GM18861 (cell line): ENCODE measurements at regions not wholly inside any gene's neighbourhood (a gene's known extent, or its start where the extent isn't known, plus 50 kb on each side); places are given as distances from the start of the nearest gene placed in this dataset.

ENCODE experiments used
- ATAC-seq: cut with Tn5 transposase; IDR thresholded peaks from one replicate; pipeline ENCODE4 v1.9.1; 2021; ENCODE audit not compliant: unreplicated experiment

DNA sequence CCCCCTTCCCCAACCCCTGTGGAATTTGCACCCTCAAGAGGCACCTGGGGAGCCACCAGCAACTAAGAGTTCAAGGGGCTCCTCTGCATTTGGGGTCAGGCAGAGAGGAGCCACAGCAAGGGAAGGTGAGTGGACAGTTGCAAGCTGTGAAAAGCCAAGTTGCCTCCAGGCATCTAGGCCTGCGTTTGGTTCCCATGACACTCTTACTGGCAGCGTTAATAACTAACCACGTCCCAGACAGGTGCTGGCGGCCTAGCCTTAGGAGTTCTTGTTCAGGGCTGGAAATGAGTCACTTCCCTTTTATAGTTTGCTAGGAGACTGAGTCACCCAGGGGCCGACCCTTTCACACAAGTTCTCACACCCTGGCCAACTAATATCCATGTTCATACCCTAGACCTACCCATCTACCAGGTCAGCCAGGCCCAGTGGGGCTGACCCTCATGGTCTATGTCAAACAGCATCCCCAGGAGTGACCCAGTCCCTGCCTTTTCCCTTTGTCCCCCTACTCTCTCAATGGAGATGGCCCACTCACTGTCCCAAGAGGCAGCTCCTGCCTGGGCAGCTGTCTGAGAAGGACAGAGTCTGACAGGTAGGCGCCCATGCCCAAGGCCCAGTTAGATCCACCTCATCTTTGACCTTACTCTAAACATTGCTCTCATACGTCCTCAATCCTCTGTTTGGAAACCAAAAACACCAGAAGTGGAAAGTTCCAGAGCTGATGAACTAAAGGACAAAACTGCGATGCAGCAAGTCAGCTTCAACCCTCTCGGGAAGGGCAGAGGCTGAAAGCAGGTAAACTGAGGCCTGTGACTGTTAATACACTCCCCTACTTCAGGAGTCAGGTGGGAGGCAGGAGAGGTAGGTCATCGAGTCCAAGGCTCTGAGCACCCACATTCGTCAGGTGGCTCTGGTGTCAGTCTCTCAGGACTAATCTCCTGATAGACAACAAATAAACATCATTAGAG, 300.6 kb downstream of the SOX9 start:
- ATAC-seq, result peak; percentile 35

DNA sequence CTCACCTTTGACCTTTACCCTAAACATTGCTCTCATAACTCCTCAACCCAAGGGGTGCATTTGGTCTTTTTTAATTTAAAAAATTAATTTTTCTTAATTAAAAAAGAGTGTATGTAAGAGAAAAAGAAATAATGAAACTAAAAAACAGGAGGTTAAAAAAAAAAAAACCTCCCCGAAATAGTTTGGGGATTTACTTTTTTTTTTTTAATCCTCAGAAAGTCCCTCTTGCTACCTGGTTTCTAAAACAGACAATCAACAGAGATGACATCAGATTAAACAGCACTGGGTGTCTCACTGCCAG, 301.3 kb downstream of the SOX9 start:
- no peak for ATAC-seq

DNA sequence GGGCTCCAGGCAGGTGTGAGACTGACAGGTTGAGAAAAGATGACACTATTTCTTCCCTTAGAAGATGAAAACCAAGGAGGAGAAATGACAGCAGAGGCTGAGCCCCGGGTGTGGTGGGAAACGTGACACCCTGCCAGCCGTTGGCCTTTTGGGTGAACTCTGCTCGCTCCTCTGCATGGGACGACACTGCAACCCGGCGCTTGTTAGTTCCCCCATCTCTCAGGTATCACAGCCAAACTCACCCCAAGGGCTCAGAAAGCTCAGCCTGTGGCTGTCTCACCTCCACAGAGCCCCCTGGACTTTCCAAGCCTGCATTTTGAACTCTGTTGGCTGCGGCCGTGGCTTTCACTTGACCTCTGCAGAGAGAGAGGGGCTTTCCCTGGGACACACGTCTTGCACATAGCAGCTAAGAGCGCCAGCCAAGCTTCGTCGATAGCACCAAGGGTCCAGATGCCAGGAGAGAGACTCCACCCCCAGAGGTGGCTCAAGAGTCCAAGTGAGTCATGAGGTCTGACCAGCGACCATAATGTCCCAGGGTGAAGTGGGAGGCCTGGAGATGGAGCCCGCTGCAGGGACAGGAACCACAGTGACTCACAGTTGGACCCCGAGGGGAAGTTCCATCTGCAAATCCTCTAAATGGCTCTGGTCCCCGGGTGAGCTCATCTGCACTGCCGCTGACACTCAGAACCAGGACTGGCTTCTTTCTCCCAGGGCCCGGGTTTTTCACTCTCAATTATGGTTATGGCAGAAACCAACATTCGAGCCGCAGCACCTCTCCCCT, 301.9 kb downstream of the SOX9 start:
- ATAC-seq, result peak; percentile 34

DNA sequence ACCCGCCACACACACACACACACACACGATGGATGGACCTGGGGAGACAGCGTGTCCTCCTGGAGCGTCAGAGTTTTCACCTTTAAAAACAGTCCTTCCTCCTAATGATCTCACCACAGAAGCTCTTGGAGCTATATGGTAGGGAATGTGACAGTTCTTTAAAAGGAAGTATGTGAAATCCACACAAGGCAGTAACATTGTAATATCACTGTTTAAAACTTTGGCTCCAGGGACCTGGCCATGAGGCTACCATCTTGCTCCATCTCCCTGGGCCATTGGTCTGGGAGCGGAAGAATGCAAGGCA, 302.4 kb downstream of the SOX9 start:
- no peak for ATAC-seq

DNA sequence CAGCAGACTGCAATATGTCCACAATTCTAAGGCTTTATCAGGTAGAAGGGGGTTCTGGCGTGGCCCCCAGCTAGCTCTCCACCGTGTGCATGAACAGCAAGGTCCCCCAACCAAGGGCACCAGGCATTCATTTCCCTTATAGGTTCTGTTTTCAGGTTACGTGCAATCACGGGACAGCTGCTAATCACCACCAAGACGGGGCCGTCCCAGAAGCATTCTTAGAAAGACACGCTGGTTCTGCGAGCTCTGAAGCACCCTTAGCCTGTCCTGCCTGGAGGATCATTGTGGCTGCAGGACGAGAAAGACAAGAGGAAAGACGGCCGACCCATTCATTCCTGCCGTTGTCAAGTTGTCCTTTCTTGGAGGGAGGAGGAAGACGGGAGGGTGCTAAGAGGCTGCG, 302.9 kb downstream of the SOX9 start:
- ATAC-seq, result no peak

DNA sequence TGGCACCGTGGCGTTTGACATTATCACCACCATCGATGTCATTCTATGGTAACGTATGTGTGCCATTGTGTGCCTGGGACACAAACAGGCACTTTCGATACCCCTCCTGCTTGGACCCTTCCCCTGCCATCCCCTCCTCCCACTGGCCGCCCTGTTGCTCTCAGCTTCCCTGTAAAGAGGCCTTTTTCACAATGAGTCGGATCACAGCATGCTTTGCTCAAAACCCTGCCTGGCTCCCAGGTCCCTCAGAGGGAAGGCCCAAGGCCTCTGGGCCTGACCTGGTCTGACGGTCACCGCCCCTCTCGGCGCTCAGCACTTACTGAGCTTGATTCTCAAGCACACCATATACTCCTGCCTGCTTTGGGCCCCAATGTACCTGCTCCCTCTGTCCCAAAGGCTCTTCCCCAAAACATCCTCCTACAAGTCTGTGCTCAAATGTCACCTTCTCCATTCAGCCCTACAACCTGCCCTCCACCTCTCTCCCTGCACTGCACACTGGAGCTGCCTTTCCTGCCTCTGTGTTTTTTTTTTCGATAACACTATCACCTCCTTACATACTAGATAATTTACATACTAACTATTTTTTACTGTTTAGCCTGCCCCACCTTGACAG, 303.8 kb downstream of the SOX9 start:
- ATAC-seq, result no peak

DNA sequence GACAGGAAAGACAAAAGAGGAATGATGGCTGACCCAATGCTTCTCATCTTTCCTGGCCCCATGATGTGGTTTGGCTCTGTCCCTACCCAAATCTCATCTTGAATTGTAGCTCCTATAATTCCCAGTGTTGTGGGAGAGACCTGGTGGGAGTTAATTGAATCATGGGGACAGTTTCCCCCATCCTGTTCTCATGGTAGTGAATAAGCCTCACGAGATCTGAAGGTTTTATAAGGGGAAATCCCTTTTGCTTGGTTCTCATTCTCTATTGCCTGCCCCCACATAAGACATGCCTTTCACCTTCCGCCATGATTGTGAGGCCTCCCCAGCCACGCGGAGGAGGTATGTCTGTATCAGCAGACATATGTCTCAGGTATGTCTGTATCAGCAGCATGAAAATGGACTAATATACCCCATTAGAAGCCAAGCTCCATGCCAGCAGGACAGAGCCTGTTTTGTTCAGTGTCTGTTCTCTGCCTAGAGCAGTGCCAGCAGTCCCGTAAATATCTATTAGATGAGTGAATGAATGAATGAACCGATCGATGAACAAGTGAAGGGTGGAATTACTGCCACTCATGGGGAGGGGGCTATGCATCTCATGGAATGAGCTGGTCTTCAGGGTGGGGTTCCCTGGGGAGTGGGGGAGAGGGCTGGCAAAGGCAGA, 304.4 kb downstream of the SOX9 start:
- no peak for ATAC-seq

DNA sequence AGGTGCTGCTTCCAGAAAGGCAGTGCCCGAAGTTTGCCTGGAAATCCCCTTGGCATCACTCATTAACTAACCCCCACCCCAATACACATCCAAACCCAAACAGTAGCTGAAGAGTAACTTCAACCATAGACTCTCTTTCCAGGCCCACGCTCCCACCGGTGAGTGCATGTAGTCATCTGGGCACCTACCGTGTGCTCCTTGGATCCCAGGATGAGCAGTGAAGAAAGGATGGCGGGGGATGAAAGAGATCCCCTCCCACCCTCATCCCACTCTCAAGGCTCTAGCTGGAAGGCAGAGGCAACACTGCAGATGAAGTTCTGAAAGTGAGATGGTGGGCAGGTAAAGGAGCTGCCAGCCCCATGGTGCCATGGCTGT, 305.0 kb downstream of the SOX9 start:
- ATAC-seq, result no peak

DNA sequence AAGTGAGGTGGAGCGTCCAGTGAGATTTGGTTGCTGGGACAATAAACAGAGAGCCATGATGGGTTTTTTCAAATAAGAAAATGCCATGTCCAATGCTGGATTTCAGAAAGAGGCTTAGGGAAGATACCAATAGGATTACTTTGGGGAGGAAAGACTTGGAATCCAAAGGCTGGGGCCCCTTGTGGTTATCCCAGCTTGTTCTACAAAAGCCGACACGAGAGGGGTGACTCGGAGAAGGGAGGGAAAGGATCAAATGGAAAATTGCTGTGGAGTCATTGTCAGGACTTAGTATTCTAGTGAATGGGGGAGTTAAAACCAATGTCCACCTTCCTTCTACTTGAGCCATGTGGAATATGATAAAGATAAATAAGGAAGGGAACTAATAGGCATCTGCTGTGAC, 305.5 kb downstream of the SOX9 start:
- no peak for ATAC-seq

DNA sequence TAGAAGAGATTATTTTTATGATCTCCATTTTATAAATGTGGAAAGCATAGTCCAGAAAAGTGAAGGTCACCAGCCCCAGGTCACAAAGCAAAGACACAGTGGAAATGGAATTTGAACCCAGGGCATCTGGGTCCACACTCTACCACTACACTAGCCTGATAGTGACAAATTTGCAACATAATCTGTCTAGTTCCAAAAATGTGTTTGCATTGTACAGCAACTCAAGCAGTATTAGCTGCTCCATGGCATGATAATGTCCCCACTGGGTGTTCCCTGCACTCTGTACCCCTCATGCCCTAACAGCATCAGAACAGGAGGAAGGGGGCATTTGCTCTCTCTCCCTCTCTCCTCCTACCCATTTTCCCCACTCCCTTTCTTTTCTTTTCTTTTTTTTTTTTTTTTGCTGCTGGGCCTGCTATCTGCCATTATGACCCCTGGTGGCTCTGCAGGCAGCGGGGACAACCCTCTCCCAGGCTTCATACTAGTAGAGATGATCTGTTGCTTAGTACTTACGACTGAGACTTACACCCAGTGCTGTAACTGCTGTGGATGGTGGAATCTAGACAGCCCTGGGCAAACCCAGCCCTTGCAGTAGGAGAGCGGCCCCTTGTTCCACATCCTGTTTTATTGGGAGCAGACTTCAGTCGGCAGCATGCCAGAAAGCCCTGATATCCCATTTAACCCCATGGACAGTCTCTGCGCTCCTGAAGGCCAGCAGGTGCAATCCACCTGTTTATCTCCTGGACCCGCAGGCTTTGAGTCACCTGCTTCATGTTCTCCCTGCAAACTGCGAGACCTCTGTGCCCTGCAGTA, 306.3 kb downstream of the SOX9 start:
- ATAC-seq, result no peak

DNA sequence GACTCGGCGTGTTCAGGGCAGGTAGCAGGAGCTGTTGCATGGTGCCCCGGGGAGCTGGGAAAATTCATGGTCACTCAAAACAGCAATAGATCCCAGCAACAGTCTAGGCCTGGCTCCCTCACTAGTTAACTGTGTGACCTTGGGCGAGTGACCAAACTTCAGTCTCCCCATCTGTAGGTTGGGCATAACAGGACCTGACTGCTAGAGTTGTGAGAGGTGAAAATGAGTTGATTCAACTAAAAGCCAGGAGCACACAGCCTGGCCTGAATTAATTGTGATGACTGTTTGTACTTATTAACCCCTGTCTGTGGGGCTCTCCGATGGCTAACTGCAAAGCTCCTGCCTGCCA, 306.9 kb downstream of the SOX9 start:
- no peak for ATAC-seq

DNA sequence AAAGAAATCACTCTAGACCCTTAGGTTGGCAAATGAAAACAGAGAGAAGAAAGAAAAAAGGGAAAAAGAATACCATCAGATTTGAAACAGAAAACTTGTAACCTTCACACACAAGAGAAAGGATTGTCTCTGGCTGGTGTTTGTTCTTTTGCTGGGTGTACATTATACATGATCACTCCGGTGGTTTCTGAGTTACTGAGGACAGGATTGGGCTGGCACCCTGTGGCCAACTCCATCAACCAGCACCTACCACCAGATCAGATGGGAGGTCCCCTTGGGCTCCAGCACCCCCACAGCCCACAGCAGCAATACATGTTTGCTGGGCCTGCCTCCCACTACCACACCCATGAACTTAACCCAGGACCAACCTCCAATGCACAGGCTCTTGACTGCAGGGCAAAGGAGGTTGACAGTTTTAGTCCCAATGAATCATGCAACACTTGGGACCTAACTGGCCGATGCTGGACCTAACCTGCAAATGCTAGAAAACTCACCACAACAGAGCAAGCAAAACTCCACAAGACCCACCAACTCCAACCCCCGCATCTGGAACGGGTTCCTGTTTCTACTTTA, 308.3 kb downstream of the SOX9 start:
- no peak for ATAC-seq

DNA sequence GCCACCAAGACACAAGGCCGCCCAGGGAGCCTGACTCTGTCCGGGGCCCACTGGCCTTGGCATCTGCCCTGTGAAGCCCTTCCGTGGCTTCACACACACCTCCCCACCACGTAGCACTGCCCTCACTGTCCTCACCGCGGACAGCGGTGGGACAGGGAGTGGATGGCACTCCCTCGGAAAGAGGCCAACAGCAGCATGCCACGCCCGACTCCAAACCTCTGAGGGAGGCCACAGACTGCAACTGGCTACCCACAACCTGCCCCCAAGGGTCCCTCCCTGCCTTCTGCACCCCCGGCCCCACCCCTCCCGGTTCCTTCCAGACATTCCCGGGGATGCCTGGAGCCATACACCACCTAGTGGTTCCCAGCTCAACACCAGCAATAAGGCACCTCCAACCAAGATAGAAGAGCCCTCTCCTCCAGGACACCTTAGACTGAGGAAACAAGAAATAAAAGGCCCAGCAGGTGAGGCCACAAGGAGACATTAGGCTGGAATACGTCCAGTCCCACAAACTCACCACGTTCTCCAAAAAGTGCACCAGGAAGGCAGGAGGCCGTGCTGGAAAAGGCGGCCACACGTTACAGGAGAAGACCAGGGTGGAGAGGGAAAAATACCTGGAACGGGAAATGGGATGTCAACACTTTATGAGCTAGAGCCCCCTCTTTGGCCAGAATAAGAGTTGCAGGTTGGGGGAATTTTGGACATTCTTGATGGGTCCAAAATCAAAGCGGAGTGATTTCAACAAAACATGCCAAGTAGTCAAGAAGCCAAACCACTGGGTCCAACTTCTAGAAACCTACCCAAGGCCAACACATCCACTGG, 310.0 kb downstream of the SOX9 start:
- ATAC-seq, result no peak

DNA sequence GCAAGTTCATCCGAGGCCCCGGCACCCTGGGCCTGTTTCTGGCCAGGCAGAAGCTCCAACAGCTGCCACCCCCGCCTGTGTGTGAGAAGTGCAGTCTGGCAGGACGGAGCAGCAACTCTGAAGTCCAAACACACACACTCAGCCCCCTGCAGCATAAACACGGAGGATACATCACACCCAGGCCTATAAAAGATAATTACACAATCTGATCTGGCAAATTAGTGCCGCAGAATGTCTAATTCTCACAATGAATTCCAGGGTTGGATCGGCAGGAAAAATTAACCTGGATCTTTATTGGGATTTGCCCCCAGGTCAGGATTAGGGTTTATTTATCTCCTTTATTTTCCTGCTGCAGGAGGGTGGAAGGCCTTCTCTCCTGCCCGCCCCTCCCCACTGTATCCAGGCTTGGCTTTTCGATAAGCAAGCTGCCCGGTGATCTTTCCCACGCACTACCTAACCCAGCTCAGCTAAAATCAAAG, 311.4 kb downstream of the SOX9 start:
- ATAC-seq, result no peak

DNA sequence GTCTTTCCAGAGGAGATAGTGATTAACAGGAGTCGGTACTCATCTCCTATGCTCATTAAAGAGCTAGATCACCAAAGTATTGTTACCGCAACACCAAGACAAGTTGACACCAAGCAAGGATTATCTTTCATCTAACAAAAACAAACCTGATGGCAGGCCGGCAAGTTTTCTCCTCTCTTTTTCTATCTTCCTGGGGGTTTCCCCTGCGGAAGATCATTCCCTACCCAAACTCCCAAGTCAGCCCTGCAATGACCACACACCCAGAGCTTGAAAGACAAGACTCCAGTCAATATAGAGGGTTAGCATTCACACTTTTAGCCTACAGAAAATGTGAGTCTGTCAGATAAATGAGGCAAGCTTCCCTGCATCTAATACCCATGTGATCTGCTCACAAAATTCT, 312.1 kb downstream of the SOX9 start:
- ATAC-seq, result no peak

DNA sequence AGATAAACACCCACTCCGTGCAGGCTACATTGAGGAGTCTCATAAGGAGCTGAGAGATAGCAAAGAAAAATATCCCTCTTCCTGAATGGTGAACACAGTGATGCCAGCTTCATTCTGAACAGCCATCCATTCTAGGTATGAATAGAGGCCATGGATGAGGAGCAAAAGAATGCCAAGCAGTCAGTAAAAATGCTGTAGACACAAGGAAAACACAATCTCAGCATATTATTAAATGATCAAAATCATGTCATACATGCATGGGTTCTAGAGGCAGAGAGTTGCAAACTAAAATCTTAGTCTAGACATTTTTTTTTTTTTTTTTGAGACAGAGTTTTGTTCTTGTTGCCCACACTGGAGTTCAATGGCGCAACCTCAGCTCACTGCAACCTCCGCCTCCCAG, 313.0 kb downstream of the SOX9 start:
- ATAC-seq, result no peak

DNA sequence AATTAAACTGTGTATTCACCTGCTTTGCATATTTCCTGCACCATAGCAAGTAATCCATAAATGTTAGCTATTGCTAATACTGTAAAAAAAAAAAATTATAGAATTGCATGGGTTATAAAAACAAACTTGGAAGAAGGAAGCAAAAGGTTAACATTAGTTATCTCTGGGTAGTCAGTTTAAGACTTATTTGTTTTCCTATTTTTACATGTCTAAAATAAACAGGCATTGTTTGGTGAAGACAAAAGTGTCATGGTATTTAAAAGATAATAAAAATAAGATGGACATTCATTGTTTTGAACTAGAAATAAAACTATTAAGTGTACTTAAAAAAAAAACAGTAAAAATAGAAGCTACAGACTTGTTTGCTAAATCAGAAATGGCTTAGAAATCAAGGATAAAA, 313.8 kb downstream of the SOX9 start:
- no peak for ATAC-seq

DNA sequence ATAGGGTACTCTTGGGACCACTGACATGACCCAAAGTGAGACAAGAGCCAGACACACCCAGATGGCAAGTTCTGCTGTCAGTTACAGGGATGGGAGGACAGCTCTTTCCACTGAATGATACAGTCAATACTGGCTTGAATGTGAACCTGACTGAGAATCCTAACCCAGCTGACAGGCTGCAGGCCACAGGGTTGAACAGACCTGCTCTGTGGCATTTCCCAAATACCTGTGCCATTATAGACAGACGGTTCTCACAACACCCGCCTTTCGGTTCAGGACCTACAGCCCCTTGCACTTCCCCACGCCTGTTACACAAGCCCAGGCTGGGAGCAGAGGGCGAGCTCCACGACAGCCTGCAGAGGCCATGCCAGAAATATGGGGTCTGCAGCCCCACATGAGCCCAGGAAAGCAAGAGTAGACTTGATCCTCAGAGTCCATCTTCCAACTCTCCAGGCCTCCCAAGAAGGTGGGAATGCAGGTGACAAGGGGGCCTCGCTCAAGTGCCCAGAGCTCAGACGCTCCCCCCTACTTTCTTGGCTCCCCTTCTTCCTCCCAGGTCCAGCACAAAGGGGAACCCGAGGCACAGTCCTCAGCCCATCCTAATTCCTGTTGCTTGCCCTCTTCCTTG, 314.3 kb downstream of the SOX9 start:
- no peak for ATAC-seq

DNA sequence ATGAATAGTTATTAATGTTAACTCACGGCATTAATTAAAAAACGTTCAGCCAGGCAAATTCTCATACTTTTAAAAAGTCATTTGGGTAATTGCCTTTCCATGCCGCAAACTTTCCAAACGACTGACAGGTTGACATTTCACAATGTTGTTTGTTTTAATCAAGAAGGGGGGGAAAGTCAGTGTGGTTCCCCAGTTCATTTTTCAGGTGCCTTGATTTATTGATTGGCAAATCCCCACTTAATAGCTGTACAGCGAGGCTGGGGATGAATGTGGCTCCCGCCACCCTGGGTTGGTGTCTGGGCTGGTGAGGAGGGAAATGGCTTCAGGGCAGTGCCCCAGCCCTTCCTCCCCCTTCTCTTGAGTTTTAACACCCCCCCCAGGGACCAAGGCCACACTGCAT, 318.0 kb downstream of the SOX9 start:
- ATAC-seq, result no peak
